ENCODE measurements at regions not wholly inside any gene's neighbourhood (a gene's known extent, or its start where the extent isn't known, plus 50 kb on each side); places are given as distances from the start of the nearest gene placed in this dataset.
"Not testable (repeated sequence)": the region's sequence is repeated elsewhere in the genome, so short reads cannot be mapped to it uniquely, and the experiment has no call there.

- no peak for DNase-seq
Measured at GRCh38 chrX:13179586-13179985, 135.2 kb upstream of the FAM9C start.

- DNase-seq, result no peak
Measured at GRCh38 chrX:13179100-13179499, 134.7 kb upstream of the FAM9C start.

GRCh38 chrX:13177921-13178566, 133.6 kb upstream of the FAM9C start:
- no peak for DNase-seq

DNA sequence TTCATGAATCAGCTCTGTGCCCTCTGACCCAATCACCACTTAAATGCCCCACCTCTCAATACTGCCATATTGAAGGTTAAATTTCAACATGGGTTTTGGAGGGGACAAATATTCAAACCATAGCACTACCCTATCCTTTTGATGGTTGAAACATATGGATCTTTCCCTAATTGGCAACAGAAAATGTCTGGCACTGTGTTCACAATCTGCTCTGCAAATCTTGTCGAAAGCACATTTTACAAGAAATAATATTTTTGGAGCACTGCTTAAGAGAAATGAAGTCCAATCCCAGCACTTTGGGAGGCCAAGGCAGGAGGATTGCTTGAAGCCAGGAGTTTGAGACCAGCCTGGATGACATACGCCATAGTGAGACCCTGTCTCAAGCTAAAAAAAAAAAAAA, 130.6 kb upstream of the FAM9C start:
- DNase-seq, result no peak

GRCh38 chrX:13170966-13171558, 126.6 kb upstream of the FAM9C start:
- no peak for DNase-seq

GRCh38 chrX:13169684-13170083, 125.3 kb upstream of the FAM9C start:
- no peak for DNase-seq

DNA sequence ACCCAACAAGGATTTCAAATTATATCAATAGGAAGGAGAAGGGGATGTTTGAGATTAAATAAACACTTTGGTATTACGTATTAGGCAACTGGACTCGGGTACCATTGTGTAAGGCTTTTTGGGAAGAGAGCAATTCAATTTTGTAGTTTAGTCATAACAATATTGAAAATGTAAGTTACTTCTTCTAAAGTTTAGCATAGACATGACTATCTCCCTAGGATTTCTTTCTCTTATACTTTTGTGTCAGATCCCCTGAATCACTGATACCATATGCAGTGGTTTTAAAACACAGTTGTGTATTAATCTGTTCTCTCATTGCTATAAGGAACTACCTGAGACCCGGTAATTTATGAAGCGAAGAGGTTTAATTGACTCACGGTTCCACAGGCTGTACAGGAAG, 123.8 kb upstream of the FAM9C start:
- DNase-seq, result no peak

GRCh38 chrX:13167481-13168231, 123.2 kb upstream of the FAM9C start:
- no peak for DNase-seq

GRCh38 chrX:13165266-13166189, 121.1 kb upstream of the FAM9C start:
- DNase-seq, result no peak

DNA sequence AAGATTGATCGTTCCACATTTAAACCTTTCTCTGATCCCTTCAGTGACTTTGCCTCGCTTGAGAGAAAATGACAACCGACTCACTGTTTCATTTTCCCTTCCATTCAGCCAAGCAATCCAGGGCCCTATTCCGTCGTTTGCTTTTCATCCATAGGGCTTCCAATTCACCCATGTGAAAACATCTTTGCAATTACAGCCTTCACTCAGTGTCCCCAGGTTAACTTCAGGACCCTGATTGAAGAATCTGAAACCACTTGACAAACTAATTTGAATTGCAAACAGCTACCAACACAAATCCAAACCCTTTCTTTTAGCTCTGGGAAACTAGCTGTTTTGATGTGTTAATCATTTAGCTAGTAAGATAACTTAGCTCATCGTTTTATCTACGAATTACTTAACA, 120.2 kb upstream of the FAM9C start:
- DNase-seq, result no peak

GRCh38 chrX:13162772-13163410, 118.5 kb upstream of the FAM9C start:
- DNase-seq, result no peak

GRCh38 chrX:13159886-13160285, 115.5 kb upstream of the FAM9C start:
- no peak for DNase-seq

DNA sequence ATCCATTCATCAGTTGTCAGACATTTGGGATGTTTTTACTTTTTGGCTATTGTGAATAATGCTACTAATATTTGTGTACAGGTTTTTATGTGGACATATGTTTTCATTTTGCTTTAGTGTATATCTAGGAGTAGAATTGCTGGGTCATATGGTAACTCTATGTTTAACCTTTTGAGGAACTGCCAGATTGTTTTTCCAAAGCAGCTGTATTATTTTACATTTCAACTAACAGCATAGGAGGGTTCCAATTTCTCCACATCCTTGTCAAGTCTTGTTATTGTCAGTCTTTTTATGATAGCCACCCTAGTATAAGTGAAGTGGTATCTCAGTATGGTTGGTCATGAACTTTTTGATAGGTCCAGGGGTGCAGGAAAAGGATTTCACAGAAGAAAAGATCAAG, 114.5 kb upstream of the FAM9C start:
- no peak for DNase-seq

DNA sequence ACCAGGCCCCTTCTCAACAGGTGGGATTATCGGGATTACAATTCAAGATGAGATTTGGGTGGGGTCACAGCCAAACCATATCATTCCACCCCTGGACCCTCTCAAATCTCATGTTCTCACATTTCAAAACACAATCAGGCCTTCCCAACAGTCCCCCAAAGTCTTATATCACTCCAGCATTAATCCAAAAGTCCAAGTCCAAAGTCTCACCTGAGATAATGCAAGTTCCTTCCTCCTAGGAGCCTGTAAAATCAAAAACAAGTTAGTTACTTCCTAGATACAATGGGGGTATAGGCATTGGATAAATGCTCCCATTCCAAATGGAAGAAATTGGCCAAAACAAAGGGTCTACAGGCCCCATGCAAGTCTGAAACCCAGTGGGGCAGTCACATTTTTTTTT, 111.1 kb upstream of the FAM9C start:
- not testable (repeated sequence) for DNase-seq

DNA sequence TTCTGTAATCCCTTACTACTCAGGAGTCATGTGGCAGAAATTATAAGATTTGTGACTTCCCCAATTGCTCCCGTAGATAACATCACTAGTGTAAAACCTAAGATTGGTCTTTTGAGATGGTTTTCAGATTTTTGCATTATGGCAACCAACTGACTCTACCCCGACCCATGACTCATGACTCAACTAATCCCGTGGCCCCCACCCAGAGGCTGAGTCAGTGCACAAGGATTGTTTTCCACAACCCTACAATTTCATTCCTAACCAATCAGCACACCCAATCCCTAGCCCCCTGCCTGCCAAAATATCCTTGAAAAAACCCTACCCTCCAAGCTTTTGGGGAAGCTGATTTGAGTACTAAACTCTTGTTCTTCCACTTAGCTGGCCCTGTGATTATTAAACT, 109.4 kb upstream of the FAM9C start:
- no peak for DNase-seq

DNA sequence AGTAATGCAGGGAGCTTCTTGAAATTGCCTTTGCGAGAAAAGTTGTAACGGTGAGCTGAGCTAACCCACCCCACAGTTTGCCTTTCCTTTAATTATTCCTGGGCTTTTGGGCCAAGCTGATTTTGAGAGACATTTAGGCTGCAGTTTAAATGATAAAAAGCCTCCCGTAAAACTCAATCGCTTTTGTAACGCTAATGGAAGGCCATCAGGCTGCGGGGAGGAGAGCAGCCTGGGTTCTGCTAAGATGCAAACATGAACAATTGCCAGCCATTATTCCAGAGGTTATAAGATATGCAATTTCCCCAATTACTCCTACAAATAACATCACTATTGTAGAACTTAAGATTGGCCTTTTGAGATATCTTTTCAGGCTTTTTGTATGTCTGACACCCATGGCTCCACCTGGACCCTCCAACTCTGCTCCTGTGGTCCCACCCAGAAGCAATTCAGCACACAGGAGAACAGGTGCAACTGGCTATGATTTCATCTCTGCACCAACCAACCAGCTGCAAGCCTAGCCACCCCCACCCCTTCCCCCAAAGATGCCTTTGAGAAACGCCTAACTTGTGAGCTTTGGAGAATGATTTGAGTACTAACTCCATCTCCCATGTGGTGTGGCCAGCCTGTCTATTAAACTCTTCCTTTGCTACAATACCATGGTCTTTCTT, 108.2 kb upstream of the FAM9C start:
- no peak for DNase-seq

- peak; percentile 87 for DNase-seq
Measured at GRCh38 chrX:13151828-13152517, 107.6 kb upstream of the FAM9C start.

DNA sequence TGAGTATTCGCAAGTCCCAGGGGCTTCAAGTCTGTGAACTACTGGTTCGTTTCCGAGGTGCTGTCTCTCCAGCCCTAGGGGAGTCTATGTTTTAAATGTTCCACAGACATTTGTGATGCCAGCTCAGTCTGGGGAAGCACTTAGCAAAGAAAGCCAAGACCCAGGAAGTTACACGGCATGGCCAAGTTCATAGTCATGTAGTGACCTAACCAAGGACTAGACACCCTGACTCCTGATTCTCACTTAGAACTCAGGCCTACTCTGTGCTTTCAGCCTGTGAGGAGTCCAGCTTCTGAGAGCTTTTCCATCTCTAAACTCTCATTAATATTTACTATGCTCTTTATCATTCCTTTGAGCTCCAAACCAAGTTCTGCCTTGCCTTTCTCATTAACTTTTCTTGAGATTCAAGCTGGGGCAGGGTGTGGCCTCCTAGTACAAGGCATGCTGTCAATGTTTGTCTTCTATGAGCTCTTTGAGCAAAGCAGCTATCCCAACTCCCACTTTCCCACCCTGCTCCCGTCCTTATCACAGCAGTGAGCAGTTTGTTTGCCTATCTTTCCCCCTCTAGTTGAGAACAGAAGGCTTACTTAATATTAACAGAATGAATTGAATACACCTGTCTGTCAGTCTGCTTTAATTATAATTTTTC, 105.4 kb upstream of the FAM9C start:
- DNase-seq, result no peak

DNA sequence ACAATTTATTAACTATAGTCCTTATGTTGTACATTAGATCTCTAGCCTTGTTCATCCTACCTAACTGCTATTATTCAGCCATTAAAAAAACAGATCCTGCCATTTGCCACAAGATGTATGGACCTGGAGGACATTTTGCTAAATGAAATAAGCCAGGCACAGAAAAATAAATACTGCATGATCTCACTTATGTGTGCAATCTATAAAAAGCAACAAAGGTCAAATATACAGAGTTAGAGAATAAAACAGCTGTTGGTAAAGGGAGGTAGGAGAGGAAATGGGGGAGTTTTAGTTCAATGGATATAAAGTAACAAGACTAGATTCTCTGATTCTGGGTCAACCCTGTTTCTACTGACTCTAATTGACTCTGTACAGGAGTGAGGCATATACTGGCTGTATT, 103.3 kb upstream of the FAM9C start:
- DNase-seq, result no peak

GRCh38 chrX:13147147-13147546, 102.7 kb upstream of the FAM9C start:
- no peak for DNase-seq

All from central memory CD4-positive, alpha-beta T cell (primary cell).